ENCODE measurements at regions not wholly inside any gene's neighbourhood (a gene's known extent, or its start where the extent isn't known, plus 50 kb on each side); places are given as distances from the start of the nearest gene placed in this dataset.

DNA sequence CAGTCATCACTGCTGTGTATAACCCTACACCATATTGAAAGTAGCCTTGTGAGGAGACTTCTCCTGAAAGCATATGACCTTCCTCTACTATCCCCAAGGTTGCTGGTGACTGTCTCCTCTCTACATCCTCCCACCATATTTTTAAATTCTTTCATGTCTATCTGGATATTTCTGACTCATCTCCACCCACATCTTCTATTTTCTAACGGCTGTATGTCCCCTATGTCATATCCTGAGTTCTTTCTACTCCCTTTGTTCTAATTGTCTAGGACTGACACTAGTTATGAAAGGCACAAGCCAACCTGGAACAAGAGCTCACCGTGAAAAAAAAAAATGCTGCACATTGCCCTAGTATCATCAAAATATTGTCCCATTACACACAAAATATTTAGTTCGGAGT is 218.3 kb upstream of the ZNF462 start:
- TF ChIP-seq CTCF (IDR thresholded peaks at IDR 0.05; ENCODE audit: low read depth, low read length): no peak
- no peak for DNase-seq (ENCODE audit: extremely low read depth, low read depth)

DNA sequence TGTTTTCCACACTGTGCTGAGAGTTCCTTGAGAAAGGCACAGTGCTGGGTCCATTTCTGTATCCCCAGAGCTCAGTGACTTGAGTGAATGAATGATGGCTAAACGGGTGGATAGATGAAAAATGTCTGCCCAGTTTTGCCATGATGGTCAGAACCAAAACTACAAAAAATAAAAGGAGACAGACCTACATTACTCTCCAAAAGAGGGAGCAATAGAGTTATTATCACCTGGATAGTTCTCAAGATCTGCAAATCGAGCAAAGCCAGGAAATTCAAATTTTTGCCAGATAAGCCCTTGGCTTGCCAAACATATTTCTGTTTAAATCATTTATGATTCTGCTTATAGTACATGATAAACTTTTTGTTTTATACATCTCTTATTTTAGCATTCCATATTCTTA is 214.2 kb upstream of the ZNF462 start:
- DNase-seq (ENCODE audit: extremely low read depth, low read depth): no peak
- no peak; the same call in 1 of the 2 replicates for TF ChIP-seq CTCF (IDR thresholded peaks at IDR 0.05; ENCODE audit: low read depth, low read length)

GRCh38 chr9:106649664-106650063 is 213.3 kb upstream of the ZNF462 start:
- TF ChIP-seq CTCF (IDR thresholded peaks at IDR 0.05; ENCODE audit: low read depth, low read length): no peak
- DNase-seq (ENCODE audit: extremely low read depth, low read depth): no peak

GRCh38 chr9:106653213-106653612 is 209.8 kb upstream of the ZNF462 start:
- no peak for DNase-seq (ENCODE audit: extremely low read depth, low read depth)
- no peak for TF ChIP-seq CTCF (IDR thresholded peaks at IDR 0.05; ENCODE audit: low read depth, low read length)

DNA sequence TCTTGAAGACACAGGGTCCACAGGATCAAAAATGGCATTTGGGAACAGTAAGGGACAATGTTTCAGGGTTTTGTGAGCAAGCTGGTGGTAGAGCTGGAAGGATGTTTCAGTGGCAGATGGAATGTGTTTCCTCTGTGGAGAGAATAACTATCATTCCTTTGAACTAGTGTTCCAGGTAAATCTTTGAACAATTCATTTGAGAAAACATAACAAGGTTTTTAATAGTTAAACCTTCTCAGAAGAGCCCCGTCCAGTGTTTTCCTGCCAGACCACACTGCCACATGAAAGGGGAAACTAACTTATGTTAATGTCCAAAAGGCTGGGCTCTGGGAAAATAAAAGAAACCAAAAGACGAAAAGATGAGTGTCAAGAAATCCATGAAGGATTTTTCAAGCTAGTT is 207.0 kb upstream of the ZNF462 start:
- no peak for DNase-seq (ENCODE audit: extremely low read depth, low read depth)
- TF ChIP-seq CTCF (IDR thresholded peaks at IDR 0.05; ENCODE audit: low read depth, low read length): no peak

GRCh38 chr9:106657926-106658325 is 205.0 kb upstream of the ZNF462 start:
- no peak for DNase-seq (ENCODE audit: extremely low read depth, low read depth)
- no peak for TF ChIP-seq CTCF (IDR thresholded peaks at IDR 0.05; ENCODE audit: low read depth, low read length)

- no peak for DNase-seq (ENCODE audit: extremely low read depth, low read depth)
- no peak for TF ChIP-seq CTCF (IDR thresholded peaks at IDR 0.05; ENCODE audit: low read depth, low read length)
These were observed 194.4 kb upstream of the ZNF462 start for GRCh38 chr9:106668534-106668933.
